ENCODE measurements at regions not wholly inside any gene's neighbourhood (a gene's known extent, or its start where the extent isn't known, plus 50 kb on each side); places are given as distances from the start of the nearest gene placed in this dataset.
"Not testable (repeated sequence)": the region's sequence is repeated elsewhere in the genome, so short reads cannot be mapped to it uniquely, and the experiment has no call there.

DNA sequence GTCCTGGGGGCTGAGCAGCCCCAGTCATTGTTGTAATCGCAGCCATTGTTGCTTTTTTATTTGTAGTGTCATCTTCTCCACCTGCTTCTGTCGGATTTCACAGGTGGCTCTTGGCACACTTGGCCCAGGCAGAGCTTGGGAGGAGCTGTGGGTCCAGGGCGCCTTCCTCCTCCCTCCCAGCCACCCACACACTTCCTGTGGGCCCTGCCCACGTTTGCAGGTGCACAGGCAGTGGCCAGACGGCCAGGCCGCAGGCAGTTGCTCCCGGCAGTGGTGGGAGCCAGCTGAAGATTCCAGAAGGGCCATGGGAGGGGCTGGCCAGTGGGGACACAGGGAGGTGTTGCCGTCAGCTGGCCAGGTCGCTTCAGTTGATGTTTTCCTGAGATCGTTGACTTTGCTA, 1191.9 kb downstream of the BRD1 start:
- no peak for DNase-seq (ENCODE audit: low spot score)

DNA sequence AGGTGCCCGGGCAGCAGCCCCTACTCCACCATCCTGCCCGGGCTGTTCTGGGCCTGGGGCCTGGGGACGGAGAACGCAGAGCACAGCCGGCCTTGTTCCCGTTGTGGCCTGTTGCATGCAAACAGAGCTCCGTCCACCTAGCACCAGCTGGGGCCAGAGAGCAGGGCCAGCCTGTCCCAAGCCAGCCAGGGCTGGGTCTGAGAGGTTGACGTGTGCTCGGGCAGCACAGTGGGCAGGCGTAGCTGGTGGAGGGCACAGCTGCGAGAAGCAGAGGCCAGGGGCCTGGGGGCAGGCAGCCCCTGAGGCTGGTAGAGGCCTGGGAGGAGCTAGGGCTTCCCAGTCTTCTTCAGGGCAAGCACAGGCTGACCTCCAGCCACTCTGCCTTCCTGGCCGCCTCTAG, 1192.6 kb downstream of the BRD1 start:
- DNase-seq (ENCODE audit: low spot score) = no peak

DNA sequence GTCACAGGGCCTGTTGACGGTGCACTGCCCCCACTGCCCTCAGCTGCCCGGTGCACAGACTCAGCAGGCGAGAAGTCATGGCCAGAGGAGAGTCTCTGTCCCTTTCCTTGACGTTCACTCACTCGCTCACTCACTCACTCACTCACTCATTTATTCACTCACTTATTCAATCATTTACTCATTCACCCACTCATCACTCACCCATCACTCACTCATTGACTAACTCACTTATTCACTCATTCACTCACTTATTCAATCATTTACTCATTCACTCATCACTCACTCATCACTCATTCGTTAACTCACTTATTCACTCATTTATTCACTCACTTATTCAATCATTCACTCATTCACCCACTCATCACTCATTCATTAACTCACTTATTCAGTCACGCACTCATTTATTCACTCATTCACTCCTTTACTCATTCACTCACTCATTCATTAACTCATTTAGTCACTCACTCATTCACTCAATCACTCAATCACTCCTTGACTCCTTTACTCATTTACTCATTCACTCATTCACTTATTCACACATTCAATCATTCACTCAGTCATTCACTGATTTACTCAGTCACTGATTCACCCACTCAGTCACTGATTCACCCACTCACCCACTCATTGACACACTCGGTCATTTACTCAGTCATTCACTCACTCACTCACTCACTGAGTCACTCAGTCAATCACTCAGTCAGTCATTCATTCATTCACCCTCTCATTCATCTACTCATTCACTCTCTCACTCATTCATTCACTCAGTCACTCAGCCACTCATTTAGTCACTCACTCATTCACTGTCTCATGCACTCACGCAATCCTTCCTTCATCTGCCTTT, 1193.5 kb downstream of the BRD1 start:
- no peak for DNase-seq (ENCODE audit: low spot score)

DNA sequence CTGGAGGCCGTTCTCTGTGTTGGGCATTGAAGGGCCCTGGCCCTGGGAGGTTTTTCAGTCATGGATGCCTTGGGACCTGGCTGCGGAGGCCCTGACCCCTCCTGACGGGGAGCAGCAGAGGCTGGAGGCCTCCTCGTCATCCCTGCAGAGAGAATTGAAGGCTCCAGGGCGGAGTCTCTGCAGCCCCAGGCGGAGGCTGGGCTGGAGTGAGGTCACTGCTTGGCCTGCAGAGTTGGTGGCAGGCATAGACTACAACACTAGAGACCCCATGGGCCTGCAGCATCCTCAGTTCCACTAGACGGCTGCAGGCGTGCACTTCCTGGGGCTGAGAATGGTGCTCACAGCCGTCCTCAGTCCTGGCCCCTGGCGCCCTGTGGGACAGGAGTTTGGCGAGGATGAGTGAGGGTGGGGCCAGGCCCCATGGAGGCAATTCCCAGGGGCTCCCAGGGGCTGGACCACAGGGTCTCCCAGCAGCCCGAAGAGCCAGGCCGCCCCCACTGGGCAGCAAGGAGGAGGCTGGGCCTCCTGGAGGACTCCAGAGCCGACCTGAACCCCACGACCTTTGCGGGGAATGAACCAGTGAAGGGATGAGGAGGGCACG, 1194.9 kb downstream of the BRD1 start:
- DNase-seq (ENCODE audit: low spot score) = no peak

DNA sequence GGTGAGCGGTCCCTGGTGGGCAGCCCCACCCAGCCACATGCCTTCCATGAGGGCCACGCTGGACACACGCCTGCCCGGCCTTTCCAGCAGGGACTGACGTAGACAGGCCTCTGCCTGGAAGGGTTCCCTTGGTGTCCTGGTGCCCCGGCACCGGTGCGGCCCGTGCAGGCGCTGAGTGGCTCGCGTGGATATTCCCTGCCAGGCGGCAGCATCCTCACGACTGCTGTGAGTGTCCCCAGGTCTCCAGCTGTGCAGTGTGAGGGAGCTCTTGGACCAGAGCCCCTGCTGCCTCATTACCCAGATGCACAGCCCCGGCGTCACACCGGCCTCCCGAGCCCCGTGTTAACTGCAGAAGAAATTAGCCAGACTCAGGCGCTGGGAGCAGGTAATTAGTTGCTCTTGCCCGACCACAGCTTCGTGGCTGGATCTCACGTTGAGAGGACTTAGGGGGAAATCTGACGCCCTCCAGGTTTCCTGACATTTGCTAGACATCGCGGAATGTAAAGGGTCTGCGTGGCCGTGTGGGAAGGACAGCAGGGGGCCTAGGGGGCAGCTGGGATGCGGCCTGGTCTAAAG, 1196.3 kb downstream of the BRD1 start:
- DNase-seq (ENCODE audit: low spot score) = no peak

DNA sequence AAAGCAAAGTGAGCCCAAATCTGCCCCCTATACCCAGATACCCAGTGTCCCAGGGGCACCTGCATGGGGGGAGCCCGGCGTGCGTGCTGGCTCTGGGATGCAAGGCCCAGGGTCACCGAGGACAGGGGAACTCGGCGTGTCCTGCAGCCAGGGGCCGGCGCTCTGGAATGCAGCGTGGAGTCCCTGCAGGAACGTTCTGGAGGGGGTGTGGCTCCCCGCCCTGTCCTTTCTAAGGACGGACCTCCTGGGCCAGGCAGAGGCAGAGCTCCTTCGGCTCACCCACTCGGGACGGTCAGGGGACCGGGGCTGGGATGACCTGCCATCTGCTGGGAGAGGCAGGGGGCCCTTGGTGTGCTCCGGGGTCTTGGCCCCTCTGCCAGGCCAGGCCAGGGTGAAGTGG, 1196.8 kb downstream of the BRD1 start:
- DNase-seq (ENCODE audit: low spot score) = no peak

DNA sequence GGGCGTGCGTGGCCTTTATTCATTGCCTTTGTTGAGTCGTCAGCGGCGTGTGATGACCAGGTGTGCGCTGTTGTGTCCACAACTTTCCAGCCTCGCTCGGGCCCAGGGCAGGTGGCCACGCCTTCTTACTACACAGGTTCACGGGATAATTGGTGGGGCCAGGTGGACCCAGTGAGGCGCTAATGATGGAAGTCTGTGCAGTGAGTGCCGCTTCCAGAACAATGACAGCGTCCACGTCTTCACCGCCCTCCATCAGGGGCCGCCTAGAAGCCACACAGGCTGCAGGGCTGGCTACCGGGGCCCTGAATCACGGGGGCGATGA, 1197.3 kb downstream of the BRD1 start:
- DNase-seq (ENCODE audit: low spot score) = no peak

DNA sequence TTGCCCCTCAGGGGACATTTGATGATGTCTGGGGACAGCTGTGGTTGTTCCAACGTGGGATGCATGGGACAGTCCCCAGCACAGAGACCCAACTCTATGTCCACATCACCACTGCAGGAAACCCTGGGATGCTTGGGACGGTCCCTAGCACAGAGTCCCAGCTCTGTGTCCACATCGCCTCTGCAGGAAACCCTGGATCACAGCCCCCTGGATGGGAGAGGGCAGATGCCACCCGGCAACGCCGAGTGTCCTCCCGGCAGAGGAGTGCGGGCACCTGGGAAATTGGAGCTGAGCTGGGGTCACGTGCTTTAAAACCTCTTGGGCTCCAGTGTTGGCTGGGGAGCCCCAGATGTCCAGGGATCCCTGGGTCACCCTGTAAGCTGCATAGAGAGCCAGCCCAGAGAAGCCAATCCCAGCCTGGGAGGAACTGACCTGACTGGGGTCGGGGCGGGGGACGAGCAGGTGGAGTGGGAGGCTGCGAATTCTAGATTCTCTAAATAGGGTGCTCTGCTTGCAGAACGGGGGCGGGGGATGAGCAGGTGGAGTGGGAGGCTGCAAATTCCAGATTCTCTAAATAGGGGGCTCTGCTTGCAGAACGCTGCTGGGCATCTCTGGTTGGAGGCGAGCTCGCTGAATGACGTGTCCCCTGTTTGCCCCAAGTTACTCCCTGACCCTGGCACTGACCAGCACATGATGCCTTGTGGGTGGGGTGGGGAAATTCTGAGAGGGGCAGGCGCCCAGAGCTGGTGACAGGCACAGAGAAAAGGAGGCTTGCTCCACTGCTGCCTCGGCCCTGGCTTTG, 1197.8 kb downstream of the BRD1 start:
- DNase-seq (ENCODE audit: low spot score) = no peak

DNA sequence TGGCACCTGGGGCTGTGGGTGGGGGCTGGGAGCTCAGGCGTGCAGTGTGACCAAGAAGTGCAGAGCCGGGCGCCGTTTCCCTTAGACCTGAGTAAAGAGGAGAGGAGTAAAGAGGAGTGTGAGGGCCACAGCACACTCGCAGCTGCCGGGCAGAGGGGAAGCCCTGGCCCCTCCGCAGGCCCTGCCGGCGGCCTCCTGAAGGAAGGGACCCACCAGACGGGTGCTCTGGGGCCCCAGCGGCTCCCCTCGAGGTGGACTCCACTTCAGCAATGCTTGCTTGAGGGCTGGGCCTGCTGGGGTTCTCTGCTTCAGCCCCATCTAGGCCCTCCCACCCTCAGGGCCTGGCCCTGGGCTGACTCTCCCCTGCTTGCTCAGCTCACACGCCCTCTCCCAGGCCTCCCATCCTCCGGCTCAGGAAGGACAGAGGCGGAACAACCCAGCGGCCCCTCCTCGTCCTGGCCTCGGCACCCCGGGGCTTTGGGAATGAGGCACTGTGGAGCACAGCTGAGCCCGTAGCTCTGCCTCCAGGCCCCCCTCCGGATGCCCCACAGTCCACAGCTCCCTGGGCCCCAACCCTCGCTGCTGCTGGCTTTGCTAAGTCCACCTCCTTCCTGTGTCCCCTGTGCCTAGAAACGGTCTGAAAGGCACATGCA, 1198.7 kb downstream of the BRD1 start:
- no peak for DNase-seq (ENCODE audit: low spot score)

DNA sequence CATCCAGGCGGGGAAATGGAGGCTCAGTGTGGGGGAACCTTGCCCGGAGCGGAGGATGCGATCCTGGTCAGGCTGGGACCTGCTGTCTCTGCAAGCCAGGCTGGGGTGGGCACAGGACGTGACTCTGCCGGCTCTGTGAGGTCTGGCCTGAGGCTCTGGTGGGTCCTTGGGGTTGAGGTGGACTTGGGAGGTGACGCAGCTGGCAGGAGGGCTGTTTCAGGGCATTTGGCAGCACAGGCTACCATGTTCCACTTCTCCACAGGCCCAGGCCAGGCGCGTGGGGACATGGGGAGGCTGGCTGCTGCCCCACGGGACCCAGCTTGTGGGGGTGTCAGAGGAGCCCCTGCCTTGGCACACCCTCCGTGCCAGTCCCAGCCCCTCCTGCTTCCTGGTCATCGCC, 1199.7 kb downstream of the BRD1 start:
- no peak for DNase-seq (ENCODE audit: low spot score)

DNA sequence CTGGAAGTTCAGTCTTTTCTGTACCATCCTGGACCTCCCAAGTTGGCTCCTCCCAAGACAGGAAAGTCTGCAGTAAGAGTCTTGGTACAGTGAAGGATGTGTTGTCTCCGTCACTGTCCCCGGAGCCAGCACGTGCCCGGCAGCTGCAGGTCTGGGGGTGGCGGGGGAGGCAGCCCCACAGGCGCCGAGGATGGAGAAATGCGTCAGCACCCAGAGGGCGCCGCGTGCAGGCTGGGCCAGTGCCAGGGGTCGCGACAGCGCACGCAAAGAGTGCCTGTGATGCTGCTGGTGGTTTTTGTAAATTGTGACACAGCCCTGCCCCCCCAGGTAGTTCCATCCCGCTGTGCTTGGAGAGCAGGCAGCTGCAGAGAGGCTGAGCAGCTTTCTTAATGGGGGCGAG, 1200.5 kb downstream of the BRD1 start:
- DNase-seq (ENCODE audit: low spot score) = no peak

DNA sequence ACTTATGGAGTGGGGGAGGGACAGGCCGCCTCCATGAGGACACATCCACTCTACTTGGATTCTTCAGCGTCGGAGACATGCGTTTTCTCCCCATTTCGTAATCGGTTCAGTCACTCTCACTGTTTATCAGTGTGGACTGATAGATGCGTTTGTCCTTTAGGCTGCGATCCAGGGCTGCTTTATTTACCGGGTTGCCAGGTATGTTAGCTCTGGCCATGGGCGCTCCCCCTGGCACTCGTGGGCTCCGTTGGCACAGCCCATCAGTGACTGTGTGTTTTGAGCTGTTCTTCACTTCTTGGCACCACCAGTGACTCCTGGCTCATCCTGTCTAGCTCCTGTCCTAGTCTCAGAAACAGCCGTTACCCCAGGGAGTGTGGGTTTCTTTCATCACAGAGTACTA, 1203.3 kb downstream of the BRD1 start:
- DNase-seq (ENCODE audit: low spot score) = no peak

DNA sequence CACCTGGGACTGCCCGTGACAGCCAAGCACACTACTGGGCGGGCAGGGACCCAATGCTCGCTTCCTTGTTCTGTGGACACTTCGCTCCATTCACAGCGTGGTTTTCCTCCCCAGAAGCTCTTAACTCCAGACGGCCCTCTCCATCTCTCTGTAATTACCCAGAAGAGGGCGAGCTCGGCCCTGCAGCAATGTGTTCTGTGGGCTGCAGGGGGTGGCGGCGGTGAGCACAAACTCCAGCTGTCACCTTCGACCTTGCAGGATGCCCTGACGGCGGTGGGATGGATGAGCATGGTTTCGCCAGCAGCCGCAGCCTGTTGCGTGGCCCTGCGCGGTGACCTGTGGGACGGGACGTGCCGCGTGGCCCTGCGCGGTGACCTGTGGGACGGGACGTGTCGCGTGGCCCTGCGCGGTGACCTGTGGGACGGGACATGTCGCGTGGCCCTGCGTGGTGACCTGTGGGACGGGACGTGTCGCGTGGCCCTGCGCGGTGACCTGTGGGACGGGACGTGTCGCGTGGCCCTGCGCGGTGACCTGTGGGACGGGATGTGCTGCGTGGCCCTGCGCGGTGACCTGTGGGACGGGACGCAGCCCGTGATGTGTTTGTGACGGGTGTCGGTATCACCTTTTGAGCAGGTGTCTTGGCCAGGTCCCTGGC, 1204.7 kb downstream of the BRD1 start:
- no peak for DNase-seq (ENCODE audit: low spot score)

DNA sequence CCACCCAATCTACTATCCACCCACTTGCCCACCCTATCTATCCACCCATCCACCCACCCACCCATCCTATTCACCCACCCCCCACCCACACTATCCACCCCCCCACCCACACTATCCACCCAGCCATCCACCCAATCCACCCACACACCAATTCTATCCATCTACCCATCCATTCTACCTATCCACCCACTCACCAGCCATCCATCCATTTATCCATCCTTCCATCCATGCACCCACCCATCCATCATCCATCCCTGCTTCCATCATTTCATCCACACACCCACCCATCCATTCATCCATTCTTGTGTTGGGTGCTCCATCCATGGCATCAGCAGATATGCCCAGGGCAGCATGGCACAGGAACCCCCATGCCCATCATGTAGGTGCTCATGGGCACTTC, 1206.6 kb downstream of the BRD1 start:
- DNase-seq (ENCODE audit: low spot score) = no peak

DNA sequence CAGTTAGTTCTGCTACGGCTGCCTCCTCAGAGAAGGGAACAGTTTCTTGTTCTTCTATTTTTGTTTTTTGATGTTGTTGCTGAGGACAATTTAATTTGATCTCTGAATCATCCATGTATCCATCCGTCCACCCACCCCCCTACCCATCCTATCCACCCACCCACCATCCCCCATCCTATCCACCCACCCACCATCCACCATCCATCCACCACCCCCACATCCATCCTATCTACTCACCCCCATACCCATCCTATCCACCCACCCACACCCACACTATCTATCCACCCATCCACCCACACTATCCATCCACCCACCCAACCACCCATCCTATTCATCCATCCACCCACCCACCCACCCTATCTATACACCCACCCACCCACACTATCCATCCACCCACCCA, 1207.2 kb downstream of the BRD1 start:
- not testable (repeated sequence) for DNase-seq (ENCODE audit: low spot score)

DNA sequence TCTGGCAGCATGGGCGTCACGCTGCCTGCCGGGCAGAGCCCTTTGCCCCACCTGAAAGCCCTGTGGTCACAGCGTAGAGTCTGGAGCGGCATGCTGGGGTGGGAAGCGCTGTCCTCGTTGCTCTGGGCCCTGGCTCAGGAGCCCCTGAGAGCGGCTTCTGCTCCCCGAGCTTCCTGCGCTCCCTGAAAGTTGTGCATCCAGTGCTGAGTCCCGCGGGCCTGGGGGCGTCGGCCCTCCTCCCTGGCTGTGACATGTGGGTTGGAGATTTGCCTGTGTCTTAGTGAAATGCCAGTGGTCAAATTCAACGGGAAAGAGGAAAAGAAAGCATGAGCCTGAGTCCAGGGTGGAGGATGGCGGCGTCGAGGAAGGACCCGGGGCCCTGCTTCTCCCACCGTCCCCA, 1208.0 kb downstream of the BRD1 start:
- no peak for DNase-seq (ENCODE audit: low spot score)

DNA sequence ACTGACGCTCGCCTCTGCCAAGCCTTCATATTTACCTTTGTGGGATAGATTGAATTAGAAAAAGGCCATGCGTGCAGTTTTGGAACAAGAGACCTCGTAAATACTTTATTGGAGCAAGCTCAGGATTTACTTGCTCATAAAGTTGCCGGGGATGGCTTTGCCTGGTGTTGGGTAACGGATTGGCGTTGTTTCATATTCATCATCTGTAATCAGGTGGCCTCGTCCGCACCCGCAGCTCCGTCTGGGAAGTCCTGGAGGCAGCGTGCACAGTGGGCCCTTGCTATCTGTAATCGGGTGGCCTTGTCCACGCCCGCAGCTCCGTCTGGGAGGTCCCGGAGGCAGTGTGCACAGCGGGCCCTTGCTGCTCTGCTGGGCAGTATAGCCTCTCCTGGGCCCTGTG, 1209.3 kb downstream of the BRD1 start:
- DNase-seq (ENCODE audit: low spot score) = no peak

DNA sequence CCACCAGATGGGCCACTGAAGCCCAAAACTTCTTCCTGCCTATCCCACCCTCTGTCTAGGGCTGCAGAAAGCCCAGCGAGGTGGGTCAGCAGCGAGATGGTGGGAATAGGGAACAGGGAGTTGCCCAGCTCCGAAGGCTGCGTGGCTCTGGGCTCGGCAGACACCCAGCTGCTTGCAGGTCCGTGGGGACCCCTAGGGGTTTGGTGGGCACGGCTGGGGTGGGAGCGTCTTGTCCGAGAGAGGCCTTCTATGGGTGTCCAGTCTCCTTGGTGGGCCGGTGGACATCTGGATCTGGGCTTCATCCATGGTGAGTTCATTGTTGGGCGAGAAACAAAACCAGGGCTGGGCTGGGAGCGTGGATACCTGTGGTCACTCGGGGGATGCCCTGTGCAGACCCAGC, 1211.0 kb downstream of the BRD1 start:
- no peak for DNase-seq (ENCODE audit: low spot score)

DNA sequence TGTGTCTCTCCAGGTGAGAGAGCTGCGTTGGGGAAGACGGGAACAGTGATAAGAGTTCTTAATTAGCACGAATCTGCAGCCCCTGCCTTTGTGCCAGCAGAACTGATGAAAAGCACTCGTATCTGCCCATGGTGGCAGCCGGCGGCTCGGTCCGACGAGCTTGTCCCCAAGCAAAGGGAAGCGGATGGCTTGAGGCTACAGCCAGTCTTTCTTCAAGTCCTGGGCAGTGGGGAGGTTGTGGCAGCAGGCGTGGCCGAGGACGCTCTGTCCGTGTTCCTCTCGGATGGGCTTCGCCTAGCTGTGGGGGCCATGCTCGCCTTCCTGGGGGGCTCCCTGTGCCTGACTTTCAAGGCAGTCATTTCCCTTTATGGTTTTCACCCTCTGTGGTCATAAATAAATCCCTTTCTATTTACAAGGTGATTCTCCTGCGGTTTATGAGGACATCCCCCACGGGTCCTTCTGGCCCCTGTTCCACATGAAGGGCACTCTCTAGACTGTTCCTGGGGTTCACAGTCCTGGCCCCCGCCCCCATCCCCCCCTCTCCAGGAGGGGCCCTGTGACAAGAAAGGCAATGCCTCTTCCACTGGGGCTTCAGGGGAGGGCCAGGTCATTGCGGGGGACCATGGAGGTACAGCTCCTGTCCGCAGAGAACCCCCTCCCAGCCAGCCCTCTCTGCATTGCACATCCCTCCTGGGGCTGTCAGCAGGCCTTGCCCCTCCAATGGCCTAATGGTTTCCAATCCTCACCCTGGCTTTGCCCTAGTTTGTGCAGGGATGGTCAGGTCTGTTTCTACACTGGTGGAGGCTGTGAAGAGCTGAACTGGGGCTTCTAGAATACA, 1212.3 kb downstream of the BRD1 start:
- no peak for DNase-seq (ENCODE audit: low spot score)

DNA sequence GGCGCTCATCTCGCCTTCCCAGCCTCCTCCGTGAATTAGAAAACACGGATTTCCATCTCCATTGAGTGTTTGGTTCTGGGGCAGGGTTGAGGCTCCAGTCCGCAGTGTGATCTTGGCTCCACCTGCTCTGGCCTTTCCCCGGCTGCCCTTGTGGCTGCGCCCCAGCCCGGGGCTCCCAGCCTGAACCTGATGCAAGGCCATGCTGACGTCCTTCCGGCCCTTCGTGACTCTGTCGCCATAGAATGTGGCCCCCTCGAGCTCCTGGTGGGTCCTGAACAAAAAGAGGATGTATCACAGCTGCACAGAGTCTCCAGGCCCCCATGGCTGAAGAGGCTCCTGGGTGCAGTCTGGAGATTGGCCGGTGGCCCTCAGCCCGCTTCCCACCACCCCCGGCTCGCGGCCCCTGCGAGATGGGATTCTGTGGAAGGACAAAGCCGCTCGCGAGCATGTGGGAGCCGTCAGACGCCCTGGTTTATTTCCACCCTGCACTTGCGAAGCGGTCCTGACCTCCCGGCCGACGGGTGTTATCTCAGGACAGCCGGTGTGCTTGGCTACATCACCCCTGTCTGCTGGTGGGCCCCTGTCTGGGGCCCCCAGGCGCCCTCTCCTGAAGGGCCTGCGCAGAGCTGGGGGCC, 1214.0 kb downstream of the BRD1 start:
- no peak for DNase-seq (ENCODE audit: low spot score)

Data from CD4-positive, alpha-beta T cell treated with Interleukin-2 at 100 ng/mL for 4 hours (primary cell).